ENCODE measurements at regions not wholly inside any gene's neighbourhood (a gene's known extent, or its start where the extent isn't known, plus 50 kb on each side); places are given as distances from the start of the nearest gene placed in this dataset.
A peak's percentile ranks its signal among the peaks of the same experiment; 100 is the strongest.

- TF ChIP-seq CSDC2 (CRISPR knock-in tag; IDR thresholded peaks at IDR 0.05): no peak
- TF ChIP-seq CSRNP3 (CRISPR knock-in tag; IDR thresholded peaks at IDR 0.05): no peak
- TF ChIP-seq RARB (CRISPR knock-in tag; IDR thresholded peaks at IDR 0.05): no peak
- TF ChIP-seq ZNF8 (CRISPR knock-in tag; IDR thresholded peaks at IDR 0.05): no peak
- TF ChIP-seq ZNF565 (CRISPR knock-in tag; conservative IDR thresholded peaks at IDR 0.05; ENCODE audit: low read depth): no peak
- no peak for ATAC-seq
These were observed 215.3 kb upstream of the NFIA start for GRCh38 chr1:60866917-60867531.

GRCh38 chr1:60866226-60866900 is 216.0 kb upstream of the NFIA start:
- ATAC-seq: peak; percentile 39; the same call in 2 of the 3 replicates
- TF ChIP-seq BACH2 (CRISPR knock-in tag; IDR thresholded peaks at IDR 0.05; ENCODE audit: borderline replicate concordance): no peak
- TF ChIP-seq ZNF8 (CRISPR knock-in tag; IDR thresholded peaks at IDR 0.05): no peak
- no peak for TF ChIP-seq CSRNP3 (CRISPR knock-in tag; IDR thresholded peaks at IDR 0.05)
- TF ChIP-seq RARB (CRISPR knock-in tag; IDR thresholded peaks at IDR 0.05): no peak
- TF ChIP-seq TSHZ2 (CRISPR knock-in tag; IDR thresholded peaks at IDR 0.05): no peak
- TF ChIP-seq TCF4 (CRISPR knock-in tag; IDR thresholded peaks at IDR 0.05; ENCODE audit: borderline replicate concordance): no peak

- peak; percentile 61 for ATAC-seq
- TF ChIP-seq ZNF8 (CRISPR knock-in tag; IDR thresholded peaks at IDR 0.05) (no peak), CREB5 (CRISPR knock-in tag; IDR thresholded peaks at IDR 0.05; ENCODE audit: low read depth) (no peak), TSHZ2 (CRISPR knock-in tag; IDR thresholded peaks at IDR 0.05) (peak; percentile 91), PPARA (CRISPR knock-in tag; IDR thresholded peaks at IDR 0.05; ENCODE audit: borderline replicate concordance) (no peak), SNAI2 (CRISPR knock-in tag; IDR thresholded peaks at IDR 0.05) (0 out of 2 replicates have a peak, but pooled peaks have one; percentile 18), ESRRG (CRISPR knock-in tag; IDR thresholded peaks at IDR 0.05) (no peak), TCF4 (CRISPR knock-in tag; IDR thresholded peaks at IDR 0.05; ENCODE audit: borderline replicate concordance) (peak; percentile 64; the same call in 1 of the 2 replicates), BACH2 (CRISPR knock-in tag; IDR thresholded peaks at IDR 0.05; ENCODE audit: borderline replicate concordance) (peak; percentile 57; the same call in 1 of the 2 replicates), ZNF565 (CRISPR knock-in tag; conservative IDR thresholded peaks at IDR 0.05; ENCODE audit: low read depth) (no peak)
These were observed 217.2 kb upstream of the NFIA start for GRCh38 chr1:60865166-60865565.

GRCh38 chr1:60864722-60865121 is 217.6 kb upstream of the NFIA start:
- ATAC-seq: no peak; the same call in 2 of the 3 replicates
- no peak for TF ChIP-seq PPARA (CRISPR knock-in tag; IDR thresholded peaks at IDR 0.05; ENCODE audit: borderline replicate concordance)
- no peak for TF ChIP-seq OSR1 (CRISPR knock-in tag; IDR thresholded peaks at IDR 0.05)
- no peak for TF ChIP-seq ZNF8 (CRISPR knock-in tag; IDR thresholded peaks at IDR 0.05)
